Cerebellar nuclear complex (tissue), 1 donor: ENCODE measurements at regions not wholly inside any gene's neighbourhood (a gene's known extent, or its start where the extent isn't known, plus 50 kb on each side); places are given as distances from the start of the nearest gene placed in this dataset.

Experiments
- DNase-seq, 2 experiments: peaks; one replicate each; lab custom pipeline; 2025; lab: John Stamatoyannopoulos, UW

- no peak for DNase-seq
These were observed 622.3 kb upstream of the ARID1B start for GRCh38 chr6:156154896-156155295.

DNA sequence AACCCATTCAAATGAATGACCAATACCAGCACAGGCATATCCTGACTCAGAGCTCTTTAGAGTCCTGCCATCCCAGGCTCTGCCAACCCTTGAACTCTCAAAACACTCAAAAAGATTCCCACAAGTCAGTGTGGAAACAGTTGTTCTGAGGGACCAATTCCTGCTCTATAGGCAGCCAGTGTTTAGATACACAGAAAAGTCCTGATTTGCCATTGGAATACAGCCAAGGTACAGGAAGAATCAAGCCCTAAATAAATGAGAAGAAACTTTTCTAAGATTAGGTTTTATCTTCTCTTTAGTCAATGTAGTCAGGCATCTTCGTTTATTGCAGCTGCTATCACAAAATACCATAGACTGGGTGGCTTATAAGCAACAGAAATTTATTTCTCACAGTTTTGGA lies 626.8 kb upstream of the ARID1B start:
- DNase-seq: no peak

GRCh38 chr6:156146891-156147290 lies 630.3 kb upstream of the ARID1B start:
- DNase-seq: no peak

DNA sequence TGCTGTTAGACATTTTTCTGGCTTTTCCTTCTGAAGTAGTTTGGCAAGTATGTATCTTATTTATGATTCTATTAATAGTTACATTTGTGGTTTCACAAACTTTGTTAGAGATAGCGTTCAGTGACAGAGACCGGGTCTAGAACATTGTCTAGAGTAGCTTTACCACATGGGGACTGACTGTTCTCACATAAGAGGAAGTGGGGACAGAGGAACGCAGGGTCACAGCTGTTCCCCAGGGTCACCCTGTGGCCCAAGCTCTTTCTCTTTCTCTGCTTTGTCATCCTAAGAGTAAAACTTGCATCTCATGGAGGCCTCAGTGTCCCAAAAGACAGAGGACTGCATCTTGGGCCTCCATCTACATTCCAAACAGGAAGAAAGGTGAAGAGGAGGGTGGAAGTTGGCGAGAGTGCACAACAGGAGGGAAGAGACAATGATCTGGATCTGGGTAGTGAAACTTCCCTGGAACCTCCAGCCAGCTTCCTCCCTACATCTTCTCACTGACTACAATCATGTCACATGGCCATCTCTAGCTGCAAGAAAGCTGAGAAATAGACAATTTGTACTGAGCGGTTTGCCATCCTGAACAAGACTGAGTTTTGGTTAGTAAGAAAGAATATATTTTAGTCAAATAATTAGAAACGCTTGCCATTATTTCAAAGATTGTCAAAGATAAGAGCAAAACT lies 645.8 kb upstream of the ARID1B start:
- no peak for DNase-seq

DNA sequence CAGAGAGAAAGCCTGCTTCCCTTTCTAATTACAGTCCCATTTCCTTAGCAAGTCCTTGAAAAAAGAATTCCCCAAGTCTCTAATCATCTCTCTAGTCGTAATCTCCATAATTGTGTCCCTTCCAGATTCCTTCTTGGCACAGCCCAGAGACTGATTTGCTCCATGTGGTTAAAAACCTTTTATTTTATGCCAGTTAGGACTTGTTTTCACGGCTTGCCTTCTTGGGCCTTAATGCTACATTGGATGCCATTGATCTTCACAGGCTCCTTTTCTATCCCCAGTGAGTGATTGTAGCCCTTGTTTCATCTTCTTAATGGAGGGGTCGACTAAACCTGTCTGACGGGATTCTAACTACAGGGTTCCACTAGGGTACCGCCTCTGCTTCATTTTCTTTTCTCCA lies 650.6 kb upstream of the ARID1B start:
- DNase-seq: no peak

GRCh38 chr6:156125844-156126243 lies 651.3 kb upstream of the ARID1B start:
- DNase-seq: no peak

DNA sequence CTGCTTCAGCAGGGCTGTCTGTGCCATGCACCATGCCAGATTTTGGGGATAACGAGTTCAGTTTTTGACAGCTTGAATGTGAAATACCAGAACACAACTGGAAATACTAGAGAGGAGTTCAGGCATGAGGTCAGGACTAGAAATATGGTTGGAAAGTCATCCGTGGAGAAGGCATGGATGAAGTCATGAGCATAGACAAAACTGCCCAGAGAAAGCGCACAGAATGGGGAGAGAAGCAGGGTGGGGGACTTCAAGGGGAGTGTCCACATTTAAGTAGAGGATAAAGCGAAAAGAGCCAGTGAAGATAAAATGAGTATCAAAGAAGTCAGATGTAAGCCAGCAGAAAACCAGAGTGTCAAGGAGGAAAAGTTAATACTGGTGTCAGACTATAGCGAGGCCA lies 653.4 kb upstream of the ARID1B start:
- DNase-seq: no peak

GRCh38 chr6:156121973-156122372 lies 655.2 kb upstream of the ARID1B start:
- DNase-seq: no peak

DNA sequence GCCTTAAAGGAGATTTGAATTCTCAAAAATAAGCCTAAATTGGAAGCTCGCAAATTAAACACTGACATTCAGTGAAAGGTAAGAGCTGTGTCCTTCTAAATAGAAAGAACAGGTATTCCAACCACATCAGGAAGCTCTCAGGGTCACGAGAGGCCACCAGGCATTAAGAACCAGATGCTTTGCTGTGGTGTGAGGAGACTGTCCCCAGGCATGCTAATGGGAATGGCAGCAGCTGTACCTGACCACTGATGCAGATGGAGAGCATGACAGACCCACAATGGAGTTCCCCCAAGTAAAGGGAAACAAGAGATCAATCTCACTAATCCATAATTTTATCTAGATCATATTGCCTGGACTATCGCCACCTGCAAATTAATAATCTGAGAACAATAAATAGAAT lies 658.9 kb upstream of the NOX3 start:
- no peak for DNase-seq

- DNase-seq: no peak
These were observed 658.0 kb upstream of the NOX3 start for GRCh38 chr6:156113631-156114030.

- no peak for DNase-seq
These were observed 656.3 kb upstream of the NOX3 start for GRCh38 chr6:156111913-156112312.

DNA sequence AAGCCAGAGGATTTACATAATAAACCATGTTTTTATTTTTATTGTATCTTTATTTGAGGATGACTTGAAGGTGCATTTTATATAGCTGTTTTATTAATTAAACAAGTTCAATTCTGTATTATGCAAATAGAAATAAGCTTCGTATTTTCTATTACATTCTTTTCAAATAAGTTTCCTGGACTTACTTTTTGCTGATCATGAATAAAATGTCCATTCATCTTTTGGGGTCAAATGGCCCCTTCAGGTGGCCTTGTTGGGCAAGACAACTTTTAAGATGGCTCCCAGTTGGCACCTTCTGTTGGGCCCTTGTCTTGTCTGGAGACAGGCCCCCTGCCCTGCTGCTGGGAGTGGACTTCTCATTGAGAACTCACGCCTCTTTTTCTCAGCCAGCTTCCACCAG lies 654.6 kb upstream of the NOX3 start:
- DNase-seq: no peak

DNA sequence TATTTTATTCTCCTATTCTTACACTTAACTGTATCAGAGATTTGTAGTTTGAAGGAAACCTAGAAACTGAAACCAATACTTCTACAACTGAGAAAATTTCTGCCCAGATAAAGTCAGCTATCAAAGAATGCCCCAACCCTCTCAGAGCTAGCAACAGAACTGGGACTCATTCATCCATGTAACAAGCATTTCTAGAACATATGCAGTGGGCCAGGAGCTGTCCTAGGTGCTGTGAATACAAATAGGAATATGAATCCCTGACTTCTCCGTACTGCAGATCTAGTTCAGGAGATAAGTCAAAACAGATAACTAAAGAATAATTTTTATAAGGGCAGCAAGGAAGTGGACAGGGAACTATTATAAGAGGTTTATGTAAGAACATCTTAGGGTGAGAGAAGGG lies 654.1 kb upstream of the NOX3 start:
- no peak for DNase-seq

GRCh38 chr6:156107624-156108101 lies 652.0 kb upstream of the NOX3 start:
- no peak for DNase-seq

DNA sequence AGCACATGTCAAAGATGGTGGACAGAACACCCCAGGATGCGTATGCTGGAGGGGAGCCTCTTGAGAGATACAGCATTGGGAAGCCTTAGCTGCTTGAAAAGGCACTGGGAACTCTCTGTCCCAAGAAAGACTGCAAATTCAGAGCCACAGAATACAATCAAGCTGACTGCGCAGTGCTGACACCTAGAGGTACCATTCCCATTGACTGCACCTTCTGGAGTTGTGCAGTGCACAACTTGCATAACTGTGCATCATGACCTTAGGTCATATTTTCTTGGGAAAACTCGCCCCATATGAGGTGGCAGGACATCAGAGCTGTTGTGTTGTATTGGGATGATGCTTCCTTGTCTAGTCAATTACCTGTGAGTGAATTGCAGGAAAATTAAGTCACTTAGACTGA lies 646.5 kb upstream of the NOX3 start:
- DNase-seq: no peak

GRCh38 chr6:156098839-156099238 lies 643.2 kb upstream of the NOX3 start:
- no peak for DNase-seq

DNA sequence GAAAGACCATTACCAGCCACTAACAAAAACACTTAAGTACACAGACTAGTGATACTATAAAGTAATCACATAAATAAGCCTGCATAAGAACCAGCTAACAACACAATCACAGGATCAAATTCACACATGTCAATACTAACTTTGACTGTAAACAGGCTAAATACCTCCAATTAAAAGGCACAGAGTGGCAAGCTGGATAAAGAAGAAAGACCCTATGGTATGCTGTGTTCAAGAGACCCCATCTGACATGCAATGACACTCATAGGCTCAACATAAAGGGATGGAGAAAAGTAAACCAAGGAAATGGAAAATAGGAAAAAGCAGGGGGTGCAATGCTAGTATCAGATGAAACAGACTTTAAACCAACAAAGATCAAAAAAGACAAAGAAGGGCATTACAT lies 631.8 kb upstream of the NOX3 start:
- DNase-seq: no peak

- no peak for DNase-seq
These were observed 626.4 kb upstream of the NOX3 start for GRCh38 chr6:156082012-156082411.

DNA sequence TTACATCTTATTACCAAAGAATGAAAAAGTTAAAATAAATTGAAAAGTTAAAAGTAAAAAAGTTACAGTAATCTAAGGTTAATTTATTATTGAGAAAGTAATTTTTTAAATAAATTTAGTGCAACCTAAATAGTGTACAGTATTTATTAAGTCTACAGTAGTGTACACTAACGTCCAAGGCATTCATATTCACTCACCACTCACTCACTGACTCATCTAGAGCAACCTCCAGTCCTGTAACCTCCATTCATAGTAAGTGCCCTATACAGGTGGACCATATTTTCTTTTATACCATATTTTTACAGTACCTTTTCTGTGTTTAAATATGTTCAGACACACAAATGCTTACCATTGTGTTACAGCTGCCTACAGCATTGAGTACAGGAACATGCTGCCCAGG lies 624.7 kb upstream of the NOX3 start:
- DNase-seq: no peak

GRCh38 chr6:156068881-156069280 lies 613.2 kb upstream of the NOX3 start:
- no peak for DNase-seq

DNA sequence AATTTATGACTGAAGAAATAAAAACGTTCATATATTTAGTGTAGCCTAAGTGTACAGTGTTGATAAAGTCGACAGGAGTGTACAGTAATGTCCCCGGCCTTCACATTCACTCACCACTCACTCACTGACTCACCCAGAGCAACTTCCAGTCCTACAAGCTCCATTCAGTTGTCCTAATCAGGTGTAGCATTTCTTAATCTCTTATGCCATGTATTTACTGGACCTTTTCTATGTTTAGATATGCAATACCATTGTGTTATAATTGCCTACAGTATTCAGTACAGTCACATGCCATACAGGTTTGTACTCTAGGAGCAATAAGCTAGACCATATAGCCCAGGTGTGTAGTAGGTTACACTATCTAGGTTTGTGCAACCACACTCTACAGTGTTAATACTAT lies 610.2 kb upstream of the NOX3 start:
- DNase-seq: no peak

GRCh38 chr6:156062091-156062563 lies 606.5 kb upstream of the NOX3 start:
- no peak for DNase-seq

DNA sequence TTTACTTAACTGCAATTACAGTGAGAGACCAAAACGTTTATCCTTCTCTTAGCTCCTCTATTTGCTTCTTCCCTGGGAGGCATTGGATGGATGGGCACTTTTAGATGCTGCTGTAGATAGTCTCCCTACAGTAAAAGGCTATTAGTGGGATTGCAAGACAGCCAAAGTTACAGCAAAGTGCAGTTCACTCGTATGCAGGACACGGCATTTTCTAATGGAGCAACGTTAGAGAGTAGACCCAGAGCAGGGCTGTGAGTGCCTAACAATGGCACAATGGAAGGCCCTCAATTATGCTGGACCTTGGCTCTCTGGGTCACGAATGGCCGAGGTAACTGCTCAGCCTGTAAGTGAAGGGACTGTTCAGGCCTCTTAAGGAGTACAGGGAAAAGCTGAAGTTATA lies 605.8 kb upstream of the NOX3 start:
- DNase-seq: no peak

- no peak for DNase-seq
These were observed 604.4 kb upstream of the NOX3 start for GRCh38 chr6:156060013-156060412.
